PFSK-1 (cell line): ENCODE measurements at regions not wholly inside any gene's neighbourhood (a gene's known extent, or its start where the extent isn't known, plus 50 kb on each side); places are given as distances from the start of the nearest gene placed in this dataset.

Source experiments
- FOXP2 ChIP-seq: optimal IDR thresholded peaks from 2 replicates; pipeline ENCODE3; 2011; ENCODE audit warnings: borderline replicate concordance, control low read depth, inconsistent platforms; ENCODE audit not compliant: insufficient read depth; ENCODE audit errors: extremely low read length, extremely low read depth
- POLR2AphosphoS5 ChIP-seq: IDR thresholded peaks from 2 replicates; pipeline ENCODE4 v1.6.1; 2012; ENCODE audit warnings: low read depth, mild to moderate bottlenecking, control low read depth, low read length, moderate library complexity
- REST ChIP-seq, 2 experiments: IDR thresholded peaks; 2 replicates each; pipeline versions ENCODE4 v1.6.1 to v1.8.0; 2011 to 2012; ENCODE audit warnings: low read depth in 2 of 2, low read length in 2 of 2, control low read depth in 1 of 2, inconsistent platforms in 1 of 2, mild to moderate bottlenecking in 1 of 2, moderate library complexity in 1 of 2; ENCODE audit not compliant: insufficient read depth in 1 of 2
- SIN3A ChIP-seq: IDR thresholded peaks from 2 replicates; pipeline ENCODE4 v1.6.1; 2012; ENCODE audit warnings: mild to moderate bottlenecking, low read length, moderate library complexity, borderline replicate concordance; ENCODE audit not compliant: insufficient read depth
- TAF1 ChIP-seq: IDR thresholded peaks from 2 replicates; pipeline ENCODE4 v1.6.1; 2012; ENCODE audit warnings: low read length, control low read depth, borderline replicate concordance; ENCODE audit not compliant: insufficient read depth

- TF ChIP-seq POLR2AphosphoS5: no peak
- TF ChIP-seq SIN3A: no peak
- no peak for TF ChIP-seq REST (IDR thresholded peaks at IDR 0.05; ENCODE audit: insufficient read depth in 1 of 2, low read depth in 2 of 2, low read length in 2 of 2)
Measured at GRCh38 chr7:119903085-119903484, 369.9 kb upstream of the KCND2 start.

GRCh38 chr7:119905495-119905894 is 367.5 kb upstream of the KCND2 start:
- no peak for TF ChIP-seq POLR2AphosphoS5
- no peak for TF ChIP-seq SIN3A

- TF ChIP-seq POLR2AphosphoS5: no peak
- no peak for TF ChIP-seq TAF1
- no peak for TF ChIP-seq REST (IDR thresholded peaks at IDR 0.05; ENCODE audit: insufficient read depth in 1 of 2, low read depth in 2 of 2, low read length in 2 of 2)
- TF ChIP-seq FOXP2: no peak
Measured at GRCh38 chr7:119908948-119909347, 364.0 kb upstream of the KCND2 start.

- TF ChIP-seq REST (IDR thresholded peaks at IDR 0.05; ENCODE audit: insufficient read depth in 1 of 2, low read depth in 2 of 2, low read length in 2 of 2): no peak
- TF ChIP-seq TAF1: no peak
Measured at GRCh38 chr7:119916501-119916900, 356.5 kb upstream of the KCND2 start.

GRCh38 chr7:119918185-119918584 is 354.8 kb upstream of the KCND2 start:
- TF ChIP-seq TAF1 (no peak), SIN3A (no peak), FOXP2 (no peak), REST (IDR thresholded peaks at IDR 0.05; ENCODE audit: insufficient read depth in 1 of 2, low read depth in 2 of 2, low read length in 2 of 2) (no peak), POLR2AphosphoS5 (no peak)

- TF ChIP-seq TAF1 (no peak), FOXP2 (no peak), POLR2AphosphoS5 (no peak), SIN3A (no peak), REST (IDR thresholded peaks at IDR 0.05; ENCODE audit: insufficient read depth in 1 of 2, low read depth in 2 of 2, low read length in 2 of 2) (no peak)
Measured at GRCh38 chr7:119919986-119920385, 353.0 kb upstream of the KCND2 start.
